ENCODE measurements at regions not wholly inside any gene's neighbourhood (a gene's known extent, or its start where the extent isn't known, plus 50 kb on each side); places are given as distances from the start of the nearest gene placed in this dataset.
"Not testable (repeated sequence)": the region's sequence is repeated elsewhere in the genome, so short reads cannot be mapped to it uniquely, and the experiment has no call there.

DNA sequence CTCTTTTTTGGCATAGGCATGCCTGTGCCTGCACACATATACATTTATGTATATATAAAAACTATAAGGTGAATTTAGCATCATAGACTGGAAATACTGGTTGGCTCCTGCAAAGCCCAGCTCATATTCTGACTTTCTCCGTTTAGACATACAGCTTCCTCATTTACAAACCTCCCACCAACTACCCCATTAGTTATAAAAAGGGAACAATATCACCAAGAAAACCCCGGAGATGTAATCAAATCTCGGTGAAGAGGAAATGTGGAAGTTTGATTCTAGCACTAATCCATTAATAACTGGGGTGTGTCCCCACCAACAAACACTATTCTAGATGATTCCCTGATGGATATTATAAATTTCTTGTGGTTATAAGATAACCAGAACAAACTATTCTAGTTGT is 517.7 kb upstream of the TBL1XR1 start:
- H3K27me3 ChIP-seq (ENCODE audit: control insufficient read depth, insufficient read depth, low read length): no peaks in the 10 kb centered on the region
- H3K4me2 ChIP-seq (ENCODE audit: low read length): no peak overlapping the region
- no peaks in the 10 kb centered on the region for H3K36me3 ChIP-seq (ENCODE audit: insufficient read depth, low read length)
- H3K9ac ChIP-seq (ENCODE audit: low read depth, low read length): no peak overlapping the region
- H3K4me1 ChIP-seq (ENCODE audit: control insufficient read depth, insufficient read depth, low read length): no peaks in the 10 kb centered on the region
- H3K9me3 ChIP-seq (replicated peaks; ENCODE audit: low read length): no peaks in the 10 kb centered on the region
- H3K4me3 ChIP-seq (ENCODE audit: low read length): no peak overlapping the region

DNA sequence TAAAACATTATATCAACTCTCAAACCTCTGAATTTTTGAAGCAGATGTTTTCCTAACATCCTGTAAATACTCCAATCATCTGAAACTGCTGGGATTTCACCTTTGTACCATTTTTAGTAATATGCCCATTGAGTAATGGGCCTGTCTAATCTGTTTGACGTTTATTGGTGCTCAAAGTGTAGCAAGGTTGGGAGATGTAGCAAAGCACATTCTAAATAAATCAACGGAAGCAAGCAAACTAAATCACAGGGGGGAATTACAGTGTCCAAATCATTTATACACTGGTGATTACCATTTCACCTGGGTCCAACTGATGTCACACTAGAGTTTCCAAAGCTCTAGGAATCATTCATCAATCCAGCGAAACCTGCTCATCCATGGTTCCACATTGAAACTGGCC is 518.7 kb upstream of the TBL1XR1 start:
- H3K4me1 ChIP-seq (ENCODE audit: control insufficient read depth, insufficient read depth, low read length): no peaks in the 10 kb centered on the region
- no peaks in the 10 kb centered on the region for H3K27me3 ChIP-seq (ENCODE audit: control insufficient read depth, insufficient read depth, low read length)
- no peaks in the 10 kb centered on the region for H3K9me3 ChIP-seq (replicated peaks; ENCODE audit: low read length)
- no peak overlapping the region for H3K9ac ChIP-seq (ENCODE audit: low read depth, low read length)
- H3K4me3 ChIP-seq (ENCODE audit: low read length): no peak overlapping the region
- H3K36me3 ChIP-seq (ENCODE audit: insufficient read depth, low read length): no peaks in the 10 kb centered on the region
- no peak overlapping the region for H3K4me2 ChIP-seq (ENCODE audit: low read length)

DNA sequence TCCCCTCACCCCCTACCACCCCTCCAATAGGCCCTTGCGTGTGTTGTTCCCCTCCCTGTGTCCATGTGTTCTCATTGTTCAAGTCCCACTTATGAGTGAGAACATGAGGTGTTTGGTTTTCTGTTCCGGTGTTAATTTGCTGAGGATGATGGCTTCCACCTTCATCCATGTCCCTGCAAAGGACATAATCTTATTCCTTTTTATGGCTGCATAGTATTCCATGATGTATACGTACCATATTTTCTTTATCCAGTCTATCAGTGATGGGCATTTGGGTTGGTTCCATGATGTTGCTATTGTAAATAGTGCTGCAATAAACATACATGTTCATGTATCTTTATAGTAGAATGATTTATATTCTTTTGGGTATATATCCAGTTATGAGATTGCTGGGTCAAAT is 523.6 kb upstream of the TBL1XR1 start:
- not testable (repeated sequence) for H3K4me1 ChIP-seq (ENCODE audit: control insufficient read depth, insufficient read depth, low read length); H3K27me3 ChIP-seq (ENCODE audit: control insufficient read depth, insufficient read depth, low read length)

DNA sequence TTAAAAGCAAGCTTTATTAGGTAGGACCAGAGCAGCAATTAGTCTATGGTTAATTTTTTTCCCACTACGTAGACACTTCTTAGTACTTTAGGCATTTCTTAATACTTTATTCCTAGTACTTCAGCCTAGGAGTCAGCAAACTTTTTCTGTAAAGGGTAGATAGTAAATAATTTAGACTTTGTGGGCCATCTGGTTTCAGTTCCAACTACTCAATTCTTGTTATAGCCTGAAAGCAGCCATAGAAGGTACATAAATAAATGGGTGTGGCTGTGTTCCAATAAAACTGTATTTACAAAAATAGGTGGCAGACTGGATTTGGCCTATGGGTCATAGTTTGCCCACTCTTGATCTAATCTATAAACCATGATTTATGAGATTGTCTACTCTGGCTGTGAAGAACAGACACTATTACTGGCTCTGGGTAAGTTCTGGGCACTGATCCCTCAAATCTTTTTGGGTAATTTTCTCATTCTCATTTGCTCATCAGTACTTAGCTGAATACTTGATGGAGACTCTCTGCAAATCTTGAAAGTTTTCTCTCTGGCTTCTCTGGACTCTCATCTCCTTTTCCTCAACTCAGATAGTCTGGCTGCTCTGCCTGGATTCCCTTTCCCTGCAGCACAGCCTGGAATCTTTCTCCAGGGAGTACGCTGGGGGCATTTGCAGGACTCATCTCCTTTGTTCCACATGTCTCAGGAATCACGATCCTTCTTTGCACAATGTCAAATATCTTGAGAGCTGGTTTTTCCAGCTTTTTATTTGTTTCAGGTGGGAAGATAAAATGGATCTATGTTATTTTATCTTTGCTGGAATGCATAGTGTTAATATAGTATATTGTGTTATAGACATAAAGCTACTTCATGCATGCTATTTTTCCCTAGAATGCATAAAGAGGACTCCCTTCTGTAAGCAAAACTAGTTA is 524.8 kb upstream of the TBL1XR1 start:
- H3K27me3 ChIP-seq (ENCODE audit: control insufficient read depth, insufficient read depth, low read length): no peaks in the 10 kb centered on the region
- H3K4me3 ChIP-seq (ENCODE audit: low read length): no peak overlapping the region
- H3K9me3 ChIP-seq (replicated peaks; ENCODE audit: low read length): no peaks in the 10 kb centered on the region
- no peaks in the 10 kb centered on the region for H3K36me3 ChIP-seq (ENCODE audit: insufficient read depth, low read length)
- H3K9ac ChIP-seq (ENCODE audit: low read depth, low read length): no peak overlapping the region
- H3K4me2 ChIP-seq (ENCODE audit: low read length): no peak overlapping the region
- no peaks in the 10 kb centered on the region for H3K4me1 ChIP-seq (ENCODE audit: control insufficient read depth, insufficient read depth, low read length)

More for the DNA sequence above, 523.6 kb upstream of the TBL1XR1 start:
- H3K9ac ChIP-seq (ENCODE audit: low read depth, low read length); H3K36me3 ChIP-seq (ENCODE audit: insufficient read depth, low read length); H3K9me3 ChIP-seq (replicated peaks; ENCODE audit: low read length); H3K4me3 ChIP-seq (ENCODE audit: low read length); H3K4me2 ChIP-seq (ENCODE audit: low read length): not testable (repeated sequence)

DNA sequence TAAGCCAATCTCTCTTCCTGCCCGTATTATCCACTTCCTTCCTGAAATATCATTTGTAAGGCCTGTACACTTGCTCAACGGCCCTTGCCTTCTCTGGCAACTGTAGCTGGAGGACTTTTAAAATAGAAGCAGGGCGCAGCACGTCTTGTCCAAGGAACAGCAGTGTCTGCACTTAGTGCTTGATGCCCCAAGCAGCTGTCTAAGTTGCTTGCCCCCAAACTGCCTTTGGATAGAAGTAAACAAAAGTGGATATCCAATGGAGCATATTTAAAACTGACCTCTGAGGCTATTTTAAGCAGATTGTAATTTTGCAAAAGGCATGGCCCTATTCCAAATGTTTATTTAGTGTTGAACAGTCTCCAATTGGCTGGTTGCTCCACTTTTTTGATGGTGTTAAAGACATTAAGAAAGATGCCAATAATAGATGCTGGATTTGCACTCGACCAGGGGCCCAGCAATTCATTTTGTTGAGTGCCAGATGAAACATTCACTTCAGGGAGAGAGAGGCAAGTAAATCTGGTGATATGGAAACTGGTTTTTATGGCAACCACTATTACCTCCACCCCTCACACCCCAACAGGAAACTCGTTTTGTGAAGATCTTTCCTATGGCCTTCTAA is 526.8 kb upstream of the TBL1XR1 start:
- H3K27me3 ChIP-seq (ENCODE audit: control insufficient read depth, insufficient read depth, low read length): no peaks in the 10 kb centered on the region
- H3K9me3 ChIP-seq (replicated peaks; ENCODE audit: low read length): no peaks in the 10 kb centered on the region
- H3K4me3 ChIP-seq (ENCODE audit: low read length): no peak overlapping the region
- H3K36me3 ChIP-seq (ENCODE audit: insufficient read depth, low read length): no peaks in the 10 kb centered on the region
- no peak overlapping the region for H3K4me2 ChIP-seq (ENCODE audit: low read length)
- H3K9ac ChIP-seq (ENCODE audit: low read depth, low read length): no peak overlapping the region
- H3K4me1 ChIP-seq (ENCODE audit: control insufficient read depth, insufficient read depth, low read length): no peaks in the 10 kb centered on the region

DNA sequence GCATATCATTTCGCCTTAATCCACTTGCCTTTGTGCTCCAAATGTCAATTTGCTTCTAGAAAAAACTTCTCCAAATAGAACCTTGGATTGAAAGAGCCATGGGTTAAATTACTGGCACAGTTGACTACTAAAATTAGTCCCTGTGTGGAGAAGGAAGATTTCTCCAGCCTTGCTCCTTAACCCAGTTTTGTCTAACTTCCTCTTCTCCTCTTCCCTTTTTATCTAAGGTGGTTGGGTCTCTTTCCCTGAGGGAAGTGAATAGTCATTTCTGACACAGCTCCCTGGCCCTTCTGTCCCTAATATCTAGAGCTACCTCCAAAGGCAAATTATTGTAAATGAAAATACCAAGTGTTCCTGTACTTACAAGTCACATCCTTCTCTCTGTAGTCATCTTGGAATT is 527.9 kb upstream of the TBL1XR1 start:
- H3K9ac ChIP-seq (ENCODE audit: low read depth, low read length): no peak overlapping the region
- peaks cover 9% of the 10 kb centered on the region for H3K4me1 ChIP-seq (ENCODE audit: control insufficient read depth, insufficient read depth, low read length)
- no peaks in the 10 kb centered on the region for H3K36me3 ChIP-seq (ENCODE audit: insufficient read depth, low read length)
- H3K9me3 ChIP-seq (replicated peaks; ENCODE audit: low read length): no peaks in the 10 kb centered on the region
- no peaks in the 10 kb centered on the region for H3K27me3 ChIP-seq (ENCODE audit: control insufficient read depth, insufficient read depth, low read length)
- no peak overlapping the region for H3K4me3 ChIP-seq (ENCODE audit: low read length)
- no peak overlapping the region for H3K4me2 ChIP-seq (ENCODE audit: low read length)

DNA sequence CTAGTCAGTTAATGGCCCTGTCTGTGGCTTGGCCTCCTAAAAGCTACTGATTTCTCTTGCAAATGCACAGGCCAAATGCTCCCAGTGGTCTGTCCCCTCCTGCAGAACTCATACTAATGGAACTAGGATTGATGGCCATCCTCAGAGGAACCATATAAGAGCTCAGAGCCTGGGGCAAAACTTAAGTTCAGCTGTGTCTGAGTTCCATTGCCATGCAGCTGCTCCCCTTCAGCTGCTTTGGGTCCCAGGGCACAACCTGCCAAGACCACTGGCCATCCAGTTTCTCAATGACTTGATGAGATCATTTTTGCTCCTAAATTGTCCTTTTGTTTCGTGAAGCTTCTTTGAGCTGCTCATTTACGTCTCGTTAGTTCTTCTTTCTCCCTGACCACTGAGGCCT is 529.5 kb upstream of the TBL1XR1 start:
- H3K9ac ChIP-seq (ENCODE audit: low read depth, low read length): no peak overlapping the region

DNA sequence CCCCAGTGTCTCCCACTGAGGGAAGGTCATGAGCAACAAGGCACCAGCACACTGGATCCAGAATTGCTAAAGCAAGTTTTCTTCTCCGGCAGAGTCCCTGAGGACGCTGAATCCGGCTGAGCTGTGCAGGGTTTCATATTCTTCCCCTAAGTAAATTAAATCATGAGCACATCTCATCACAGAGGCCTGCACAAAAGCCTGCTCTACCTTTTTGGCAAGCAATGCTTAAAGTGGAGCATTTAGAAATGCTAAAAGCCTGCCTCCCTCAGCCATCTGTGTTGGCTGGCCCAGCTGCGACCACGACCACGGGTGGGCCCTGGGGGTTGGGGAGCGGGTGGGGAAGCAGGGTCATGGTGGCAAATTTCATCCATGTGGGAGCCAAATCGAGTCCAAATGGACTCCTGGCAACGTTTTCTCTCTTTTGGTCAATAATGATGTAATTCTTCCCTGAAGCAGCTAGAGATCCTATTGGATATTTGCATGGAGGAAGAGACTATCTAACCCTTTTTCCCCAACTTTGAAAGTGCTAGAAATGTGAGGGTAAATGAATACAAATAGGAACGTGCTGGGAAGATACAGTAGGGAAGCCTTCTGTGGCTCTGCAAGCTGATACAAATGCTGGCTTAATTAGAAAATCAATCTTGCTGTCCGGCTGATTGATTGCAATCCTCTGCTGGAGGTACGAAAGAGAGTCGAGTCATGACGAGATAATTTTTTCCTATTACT is 532.8 kb upstream of the TBL1XR1 start:
- Histone ChIP-seq H3K36me3 (ENCODE audit: insufficient read depth, low read length) (no peaks in the 10 kb centered on the region), H3K9me3 (replicated peaks; ENCODE audit: low read length) (no peaks in the 10 kb centered on the region), H3K4me1 (ENCODE audit: control insufficient read depth, insufficient read depth, low read length) (peaks cover 24% of the 10 kb centered on the region), H3K9ac (ENCODE audit: low read depth, low read length) (no peak overlapping the region), H3K27me3 (ENCODE audit: control insufficient read depth, insufficient read depth, low read length) (no peaks in the 10 kb centered on the region), H3K4me2 (ENCODE audit: low read length) (no peak overlapping the region), H3K4me3 (ENCODE audit: low read length) (no peak overlapping the region)

More for the DNA sequence above, 529.5 kb upstream of the TBL1XR1 start:
- Histone ChIP-seq H3K4me3 (ENCODE audit: low read length) (no peak overlapping the region), H3K27me3 (ENCODE audit: control insufficient read depth, insufficient read depth, low read length) (no peaks in the 10 kb centered on the region), H3K36me3 (ENCODE audit: insufficient read depth, low read length) (no peaks in the 10 kb centered on the region), H3K4me1 (ENCODE audit: control insufficient read depth, insufficient read depth, low read length) (peaks cover 18% of the 10 kb centered on the region), H3K4me2 (ENCODE audit: low read length) (no peak overlapping the region), H3K9me3 (replicated peaks; ENCODE audit: low read length) (no peaks in the 10 kb centered on the region)

DNA sequence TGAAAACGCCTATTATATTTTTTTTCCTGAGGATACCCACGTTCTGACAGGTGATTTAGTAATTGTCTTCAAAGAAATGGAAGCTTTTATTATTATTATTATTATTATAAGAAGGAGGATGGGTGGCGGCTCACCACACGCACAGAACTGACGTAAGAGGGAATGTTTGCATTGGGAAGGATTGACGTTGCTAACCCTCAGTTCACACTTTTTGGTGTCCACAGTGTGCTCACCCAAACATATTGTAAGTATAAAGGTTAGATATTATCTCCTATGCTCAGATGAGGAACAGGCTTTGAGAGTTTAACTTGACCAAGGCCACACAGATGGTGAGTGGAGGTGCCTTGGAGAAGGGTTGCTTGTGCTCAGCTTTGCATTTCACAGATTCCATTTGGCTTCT is 533.5 kb upstream of the TBL1XR1 start:
- H3K27me3 ChIP-seq (ENCODE audit: control insufficient read depth, insufficient read depth, low read length): no peaks in the 10 kb centered on the region

DNA sequence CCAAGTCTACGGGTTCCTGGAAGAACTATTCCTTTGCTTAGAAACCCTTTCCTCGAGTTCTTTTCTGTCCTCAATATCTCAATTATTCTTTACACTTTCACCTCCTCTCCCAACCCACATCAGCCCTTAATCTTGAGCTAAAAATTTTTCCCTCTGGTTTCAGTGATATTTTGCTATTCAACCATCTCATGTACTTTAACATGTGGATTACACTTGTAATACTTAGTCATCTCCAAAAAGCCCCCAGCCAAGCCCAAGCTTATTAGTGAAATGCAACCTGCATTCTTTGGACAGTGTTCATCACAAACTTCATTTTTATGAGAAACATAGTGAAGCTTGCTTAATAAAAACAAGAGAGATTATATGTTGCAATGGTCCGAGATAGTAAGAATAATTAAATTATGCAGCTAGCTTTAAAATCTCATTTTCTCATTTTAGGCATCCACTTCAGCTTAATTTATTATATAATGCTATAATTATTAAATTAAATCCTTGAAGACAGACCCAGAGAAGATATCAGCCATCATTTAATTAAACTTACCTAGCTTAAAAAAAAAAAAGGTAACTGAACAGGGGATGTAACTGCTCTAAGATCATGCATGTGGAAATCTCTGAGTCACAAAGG is 534.5 kb upstream of the TBL1XR1 start:
- Histone ChIP-seq H3K27me3 (ENCODE audit: control insufficient read depth, insufficient read depth, low read length) (no peaks in the 10 kb centered on the region), H3K9me3 (replicated peaks; ENCODE audit: low read length) (no peaks in the 10 kb centered on the region), H3K9ac (ENCODE audit: low read depth, low read length) (no peak overlapping the region), H3K36me3 (ENCODE audit: insufficient read depth, low read length) (no peaks in the 10 kb centered on the region), H3K4me1 (ENCODE audit: control insufficient read depth, insufficient read depth, low read length) (peaks cover 26% of the 10 kb centered on the region), H3K4me3 (ENCODE audit: low read length) (no peak overlapping the region), H3K4me2 (ENCODE audit: low read length) (no peak overlapping the region)

More for the DNA sequence above, 533.5 kb upstream of the TBL1XR1 start:
- Histone ChIP-seq H3K9me3 (replicated peaks; ENCODE audit: low read length) (no peaks in the 10 kb centered on the region), H3K36me3 (ENCODE audit: insufficient read depth, low read length) (no peaks in the 10 kb centered on the region), H3K9ac (ENCODE audit: low read depth, low read length) (no peak overlapping the region), H3K4me2 (ENCODE audit: low read length) (no peak overlapping the region), H3K4me1 (ENCODE audit: control insufficient read depth, insufficient read depth, low read length) (peaks cover 26% of the 10 kb centered on the region), H3K4me3 (ENCODE audit: low read length) (no peak overlapping the region)

DNA sequence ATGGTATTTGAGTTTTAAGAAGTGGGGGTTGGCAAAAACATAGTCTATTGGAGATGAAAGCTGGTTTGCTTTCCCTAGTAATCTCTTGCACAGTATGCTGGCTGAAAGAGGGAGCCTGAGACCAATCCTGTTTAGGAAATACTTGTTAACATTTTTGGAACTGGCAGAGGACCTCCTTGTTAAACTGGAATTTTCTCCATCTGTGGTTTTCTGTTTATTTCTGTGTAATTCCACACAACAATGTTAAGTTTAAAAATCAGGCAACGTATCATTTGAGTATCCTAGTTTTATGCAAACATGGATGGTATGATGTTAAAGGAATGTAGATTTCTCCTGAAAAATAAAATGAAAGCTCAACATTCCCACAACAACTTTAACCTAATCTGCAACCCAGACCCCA is 536.0 kb upstream of the TBL1XR1 start:
- Histone ChIP-seq H3K4me1 (ENCODE audit: control insufficient read depth, insufficient read depth, low read length) (peaks cover 26% of the 10 kb centered on the region), H3K4me2 (ENCODE audit: low read length) (no peak overlapping the region), H3K9ac (ENCODE audit: low read depth, low read length) (no peak overlapping the region), H3K27me3 (ENCODE audit: control insufficient read depth, insufficient read depth, low read length) (no peaks in the 10 kb centered on the region), H3K36me3 (ENCODE audit: insufficient read depth, low read length) (no peaks in the 10 kb centered on the region), H3K9me3 (replicated peaks; ENCODE audit: low read length) (no peaks in the 10 kb centered on the region), H3K4me3 (ENCODE audit: low read length) (no peak overlapping the region)
